HEK293 (cell line): ENCODE measurements at regions not wholly inside any gene's neighbourhood (a gene's known extent, or its start where the extent isn't known, plus 50 kb on each side); places are given as distances from the start of the nearest gene placed in this dataset.

Experiments
- KLF1 ChIP-seq: fragments of 450-650 bp; formaldehyde crosslinking; IDR thresholded peaks from 2 replicates; pipeline ENCODE4 v1.5.1; 2016; ENCODE audit warnings: missing biosample characterization, missing genetic modification characterization
- KLF16 ChIP-seq: fragments of 450-650 bp; formaldehyde crosslinking; IDR thresholded peaks from 2 replicates; pipeline ENCODE4 v1.5.1; 2017; ENCODE audit warnings: missing biosample characterization, missing genetic modification characterization
- TRIM28 ChIP-seq: IDR thresholded peaks from 2 replicates; pipeline ENCODE4 v1.6.1; 2011; ENCODE audit warnings: low read length, control low read depth, borderline replicate concordance
- YY1 ChIP-seq: fragments of 450-650 bp; formaldehyde crosslinking; IDR thresholded peaks from 2 replicates; pipeline ENCODE4 v1.5.1; 2018; ENCODE audit warnings: missing biosample characterization, missing genetic modification characterization
- ZBTB7A ChIP-seq: fragments of 450-650 bp; formaldehyde crosslinking; IDR thresholded peaks from 2 replicates; pipeline ENCODE4 v1.5.1; 2016; ENCODE audit warnings: low read depth, missing biosample characterization, missing genetic modification characterization
- ZNF184 ChIP-seq: fragments of 450-650 bp; IDR thresholded peaks from 2 replicates; pipeline ENCODE4 v1.5.1; 2018; ENCODE audit warnings: missing biosample characterization, mild to moderate bottlenecking, missing genetic modification characterization
- ZNF324 ChIP-seq: fragments of 450-650 bp; formaldehyde crosslinking; IDR thresholded peaks from 2 replicates; pipeline ENCODE4 v1.5.1; 2016; ENCODE audit warnings: missing biosample characterization, missing genetic modification characterization
- TF ChIP-seq, protein P1 (sequence below): fragments of 450-650 bp; formaldehyde crosslinking; IDR thresholded peaks from 2 replicates; pipeline ENCODE4 v1.5.1; 2016; ENCODE audit warnings: missing biosample characterization, missing genetic modification characterization
- TF ChIP-seq, protein P2 (sequence below): fragments of 450-650 bp; formaldehyde crosslinking; IDR thresholded peaks from 2 replicates; pipeline ENCODE4 v1.5.1; 2016; ENCODE audit warnings: missing biosample characterization, missing genetic modification characterization
- TF ChIP-seq, protein P3 (sequence below): fragments of 450-650 bp; formaldehyde crosslinking; IDR thresholded peaks from 2 replicates; pipeline ENCODE4 v1.5.1; 2016; ENCODE audit warnings: missing biosample characterization, missing genetic modification characterization

DNA sequence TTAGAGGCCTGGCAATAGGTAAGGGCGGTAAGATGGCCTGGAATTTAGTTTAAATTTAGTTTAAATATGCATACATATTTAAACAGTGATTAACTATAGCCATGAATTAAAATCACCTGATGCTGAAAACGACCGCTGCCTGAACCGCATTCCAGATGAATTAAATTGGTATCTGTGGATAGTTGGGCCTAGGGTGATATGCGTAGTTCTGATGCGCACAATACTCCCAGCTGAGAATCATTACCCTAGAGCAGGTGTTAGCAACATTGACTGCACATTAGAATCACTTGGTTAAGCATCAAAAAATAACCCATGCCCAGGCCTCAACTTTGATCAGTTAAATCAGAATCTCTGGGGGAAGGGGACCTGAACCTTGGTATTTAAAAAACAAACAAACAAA lies 432.4 kb downstream of the GBA3 start:
- no peak for TF ChIP-seq KLF1 (tag by site-specific recombination)
- TF ChIP-seq, protein P1, sequence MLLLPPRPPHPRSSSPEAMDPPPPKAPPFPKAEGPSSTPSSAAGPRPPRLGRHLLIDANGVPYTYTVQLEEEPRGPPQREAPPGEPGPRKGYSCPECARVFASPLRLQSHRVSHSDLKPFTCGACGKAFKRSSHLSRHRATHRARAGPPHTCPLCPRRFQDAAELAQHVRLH (tag by site-specific recombination): no peak
- TF ChIP-seq, protein P2, sequence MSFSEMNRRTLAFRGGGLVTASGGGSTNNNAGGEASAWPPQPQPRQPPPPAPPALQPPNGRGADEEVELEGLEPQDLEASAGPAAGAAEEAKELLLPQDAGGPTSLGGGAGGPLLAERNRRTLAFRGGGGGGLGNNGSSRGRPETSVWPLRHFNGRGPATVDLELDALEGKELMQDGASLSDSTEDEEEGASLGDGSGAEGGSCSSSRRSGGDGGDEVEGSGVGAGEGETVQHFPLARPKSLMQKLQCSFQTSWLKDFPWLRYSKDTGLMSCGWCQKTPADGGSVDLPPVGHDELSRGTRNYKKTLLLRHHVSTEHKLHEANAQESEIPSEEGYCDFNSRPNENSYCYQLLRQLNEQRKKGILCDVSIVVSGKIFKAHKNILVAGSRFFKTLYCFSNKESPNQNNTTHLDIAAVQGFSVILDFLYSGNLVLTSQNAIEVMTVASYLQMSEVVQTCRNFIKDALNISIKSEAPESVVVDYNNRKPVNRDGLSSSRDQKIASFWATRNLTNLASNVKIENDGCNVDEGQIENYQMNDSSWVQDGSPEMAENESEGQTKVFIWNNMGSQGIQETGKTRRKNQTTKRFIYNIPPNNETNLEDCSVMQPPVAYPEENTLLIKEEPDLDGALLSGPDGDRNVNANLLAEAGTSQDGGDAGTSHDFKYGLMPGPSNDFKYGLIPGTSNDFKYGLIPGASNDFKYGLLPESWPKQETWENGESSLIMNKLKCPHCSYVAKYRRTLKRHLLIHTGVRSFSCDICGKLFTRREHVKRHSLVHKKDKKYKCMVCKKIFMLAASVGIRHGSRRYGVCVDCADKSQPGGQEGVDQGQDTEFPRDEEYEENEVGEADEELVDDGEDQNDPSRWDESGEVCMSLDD (tag by site-specific recombination): no peak
- TF ChIP-seq, protein P3, sequence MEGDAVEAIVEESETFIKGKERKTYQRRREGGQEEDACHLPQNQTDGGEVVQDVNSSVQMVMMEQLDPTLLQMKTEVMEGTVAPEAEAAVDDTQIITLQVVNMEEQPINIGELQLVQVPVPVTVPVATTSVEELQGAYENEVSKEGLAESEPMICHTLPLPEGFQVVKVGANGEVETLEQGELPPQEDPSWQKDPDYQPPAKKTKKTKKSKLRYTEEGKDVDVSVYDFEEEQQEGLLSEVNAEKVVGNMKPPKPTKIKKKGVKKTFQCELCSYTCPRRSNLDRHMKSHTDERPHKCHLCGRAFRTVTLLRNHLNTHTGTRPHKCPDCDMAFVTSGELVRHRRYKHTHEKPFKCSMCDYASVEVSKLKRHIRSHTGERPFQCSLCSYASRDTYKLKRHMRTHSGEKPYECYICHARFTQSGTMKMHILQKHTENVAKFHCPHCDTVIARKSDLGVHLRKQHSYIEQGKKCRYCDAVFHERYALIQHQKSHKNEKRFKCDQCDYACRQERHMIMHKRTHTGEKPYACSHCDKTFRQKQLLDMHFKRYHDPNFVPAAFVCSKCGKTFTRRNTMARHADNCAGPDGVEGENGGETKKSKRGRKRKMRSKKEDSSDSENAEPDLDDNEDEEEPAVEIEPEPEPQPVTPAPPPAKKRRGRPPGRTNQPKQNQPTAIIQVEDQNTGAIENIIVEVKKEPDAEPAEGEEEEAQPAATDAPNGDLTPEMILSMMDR: no peak
- TF ChIP-seq ZNF324 (tag by site-specific recombination): no peak
- no peak for TF ChIP-seq ZBTB7A
- no peak for TF ChIP-seq TRIM28
- no peak for TF ChIP-seq ZNF184 (tag by site-specific recombination)
- no peak for TF ChIP-seq YY1 (tag by site-specific recombination)
- no peak for TF ChIP-seq KLF16 (tag by site-specific recombination)
